ENCODE measurements at regions not wholly inside any gene's neighbourhood (a gene's known extent, or its start where the extent isn't known, plus 50 kb on each side); places are given as distances from the start of the nearest gene placed in this dataset.

DNA sequence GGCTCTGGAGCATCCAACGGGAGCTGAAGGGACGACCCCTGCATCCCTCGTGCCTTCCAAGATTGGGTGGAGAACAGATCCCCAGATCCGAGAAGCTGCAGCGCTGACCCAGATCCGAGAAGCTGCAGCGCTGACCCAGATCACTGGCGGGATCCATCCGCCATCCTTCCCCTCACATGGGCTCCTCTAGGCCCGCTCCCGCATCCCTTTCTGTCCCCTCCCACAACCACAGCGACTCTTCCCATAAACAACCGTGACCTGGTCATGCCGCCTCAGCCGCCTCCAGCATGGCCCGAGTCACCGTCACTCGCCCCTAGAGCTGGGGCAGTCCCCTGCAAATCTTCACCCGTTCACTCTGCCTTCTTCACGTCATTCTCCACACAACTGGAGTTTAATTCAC, 124.9 kb downstream of the UTP18 start:
- no peak for TF ChIP-seq CTCF (IDR thresholded peaks at IDR 0.05; ENCODE audit: insufficient read depth, low read depth, low read length, missing control alignments)
- DNase-seq (ENCODE audit: low read depth), result no peak
- H3K4me3 ChIP-seq (ENCODE audit: low read depth, low read length), result no peak overlapping the region

GRCh38 chr17:51387582-51387981, 127.2 kb downstream of the UTP18 start:
- DNase-seq (ENCODE audit: low read depth), result no peak
- no peak for TF ChIP-seq CTCF (IDR thresholded peaks at IDR 0.05; ENCODE audit: insufficient read depth, low read depth, low read length, missing control alignments)
- no peak overlapping the region for H3K4me3 ChIP-seq (ENCODE audit: low read depth, low read length)

GRCh38 chr17:51387986-51388385, 127.6 kb downstream of the UTP18 start:
- DNase-seq (ENCODE audit: low read depth), result no peak
- H3K4me3 ChIP-seq (ENCODE audit: low read depth, low read length), result no peak overlapping the region
- TF ChIP-seq CTCF (IDR thresholded peaks at IDR 0.05; ENCODE audit: insufficient read depth, low read depth, low read length, missing control alignments), result no peak

- no peak overlapping the region for H3K4me3 ChIP-seq (ENCODE audit: low read depth, low read length)
- DNase-seq (ENCODE audit: low read depth), result no peak
- TF ChIP-seq CTCF (IDR thresholded peaks at IDR 0.05; ENCODE audit: insufficient read depth, low read depth, low read length, missing control alignments), result no peak
Measured at GRCh38 chr17:51389875-51390274, 129.5 kb downstream of the UTP18 start.

DNA sequence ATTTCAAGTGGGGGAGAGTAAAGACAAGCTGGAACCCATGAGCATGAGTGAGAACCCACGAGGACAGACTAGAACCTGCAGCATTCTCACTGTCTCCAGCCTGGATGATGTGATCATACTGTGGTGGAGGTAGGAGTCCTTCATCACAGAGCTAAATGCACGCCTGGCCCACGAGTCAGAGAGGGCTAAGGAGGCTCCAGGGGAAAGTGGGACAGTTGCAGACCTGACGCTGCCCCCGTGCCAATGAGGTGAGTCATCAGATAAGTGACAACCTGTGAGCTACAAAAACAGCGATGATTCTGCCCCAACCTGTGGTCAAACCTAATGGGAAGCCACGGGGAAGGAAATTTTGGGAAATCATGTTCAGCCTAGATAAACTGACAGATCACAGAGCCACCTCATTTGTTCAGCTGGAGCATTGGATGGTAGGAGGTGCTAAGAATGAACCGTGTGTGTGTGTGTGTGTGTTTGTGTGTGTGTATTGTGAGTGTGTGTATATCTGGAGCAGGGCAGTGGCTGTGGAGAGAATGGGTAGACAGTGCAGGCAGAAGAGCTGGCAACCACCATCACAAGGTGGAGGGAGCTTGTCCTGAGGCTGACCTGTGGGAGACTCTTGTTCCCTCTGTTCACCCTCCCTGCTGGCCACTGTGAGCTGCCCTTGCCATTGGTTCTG, 131.8 kb downstream of the UTP18 start:
- no peak for TF ChIP-seq CTCF (IDR thresholded peaks at IDR 0.05; ENCODE audit: insufficient read depth, low read depth, low read length, missing control alignments)

GRCh38 chr17:51395621-51396020, 135.3 kb downstream of the UTP18 start:
- H3K4me3 ChIP-seq (ENCODE audit: low read depth, low read length), result no peak overlapping the region
- TF ChIP-seq CTCF (IDR thresholded peaks at IDR 0.05; ENCODE audit: insufficient read depth, low read depth, low read length, missing control alignments), result no peak
- no peak for DNase-seq (ENCODE audit: low read depth)

More for the DNA sequence above, 131.8 kb downstream of the UTP18 start:
- no peak overlapping the region for H3K4me3 ChIP-seq (ENCODE audit: low read depth, low read length)
- DNase-seq (ENCODE audit: low read depth), result no peak
